HG02571 (cell line): ENCODE measurements at regions not wholly inside any gene's neighbourhood (a gene's known extent, or its start where the extent isn't known, plus 50 kb on each side); places are given as distances from the start of the nearest gene placed in this dataset.
A peak's percentile ranks its signal among the peaks of the same experiment; 100 is the strongest.

Experiments used
- ATAC-seq: cut with Tn5 transposase; IDR thresholded peaks from one replicate; pipeline ENCODE4 v1.9.1; 2021; ENCODE audit warnings: mild to moderate bottlenecking, moderate library complexity; ENCODE audit not compliant: unreplicated experiment

DNA sequence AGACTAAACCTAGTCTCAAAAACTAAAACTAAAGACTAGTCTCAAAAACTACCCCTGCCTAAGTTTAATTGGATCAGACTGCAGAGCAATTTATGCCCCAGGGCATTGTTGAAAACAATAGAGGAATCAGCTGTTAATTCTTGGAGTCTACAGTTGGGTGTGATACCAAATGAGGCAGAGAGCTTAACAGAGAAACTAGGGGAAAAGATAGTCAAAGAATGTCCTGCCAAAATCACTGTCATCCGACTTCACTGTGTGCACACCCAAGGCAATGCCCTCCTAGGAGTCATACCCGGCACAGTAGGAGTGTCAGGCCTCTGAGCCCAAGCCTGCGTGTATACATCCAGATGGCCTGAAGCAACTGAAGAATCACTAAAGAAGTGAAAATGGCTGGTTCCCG lies 90.5 kb upstream of the TOMM7 start:
- ATAC-seq = no peak

- no peak for ATAC-seq
Observed at GRCh38 chr7:22911889-22912288, 89.2 kb upstream of the TOMM7 start.

DNA sequence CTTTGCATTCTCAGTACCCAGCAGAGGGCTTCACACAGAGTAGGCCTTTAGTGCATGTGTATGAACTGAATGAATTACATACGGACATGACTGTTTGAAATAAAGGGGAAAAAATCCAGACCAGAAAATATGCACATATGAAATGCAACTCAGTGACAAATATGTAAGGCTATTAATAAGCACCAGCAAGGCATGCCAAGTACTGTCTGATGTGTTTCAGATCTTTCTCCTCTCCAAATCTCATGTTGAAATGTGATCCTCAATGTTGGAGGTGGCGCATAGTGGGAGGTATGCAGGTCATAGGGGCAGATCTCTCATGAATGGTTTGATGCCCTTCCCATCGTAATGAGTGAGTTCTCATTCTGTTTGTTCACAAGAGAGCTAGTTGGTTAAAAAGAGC lies 87.3 kb upstream of the TOMM7 start:
- ATAC-seq = no peak

DNA sequence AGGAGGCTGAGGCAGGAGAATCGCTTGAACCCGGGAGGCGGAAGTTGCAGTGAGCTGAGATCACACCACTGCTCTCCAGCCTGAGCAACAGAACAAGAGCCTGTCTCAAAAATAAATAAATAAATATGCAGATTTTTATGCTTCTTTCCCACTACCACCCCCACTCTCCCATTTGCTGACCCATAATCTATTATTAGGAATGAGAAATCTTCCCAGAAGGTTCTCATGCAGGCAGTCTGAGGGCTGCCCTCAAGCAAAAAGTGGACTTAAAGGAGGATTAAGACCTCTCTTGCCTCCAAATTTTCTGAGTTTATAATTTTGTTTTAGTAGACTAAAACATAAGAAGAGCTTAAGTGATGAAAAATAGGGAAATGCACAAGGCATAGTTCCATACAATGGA lies 85.2 kb upstream of the TOMM7 start:
- ATAC-seq = no peak

DNA sequence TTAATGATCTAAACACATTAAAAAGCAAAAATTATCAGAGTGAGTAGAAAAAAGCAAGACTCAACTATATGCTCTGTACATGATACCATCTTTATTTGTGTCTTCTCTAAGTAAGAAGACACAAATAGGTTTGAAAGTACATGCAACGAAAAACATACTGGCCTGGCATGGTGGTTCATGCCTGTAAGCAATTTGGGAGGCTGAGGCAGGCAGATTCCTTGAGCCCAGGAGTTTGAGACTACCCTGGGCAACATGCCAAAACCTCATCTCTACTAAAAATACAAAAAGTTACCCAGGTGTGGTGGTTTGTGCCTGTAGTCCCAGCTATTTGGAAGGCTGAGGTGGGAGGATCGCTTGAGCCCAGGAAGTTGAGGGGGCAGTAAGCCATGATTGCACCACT lies 78.1 kb upstream of the TOMM7 start:
- no peak for ATAC-seq

GRCh38 chr7:22900101-22900500 lies 77.5 kb upstream of the TOMM7 start:
- no peak for ATAC-seq

GRCh38 chr7:22896917-22897316 lies 74.3 kb upstream of the TOMM7 start:
- ATAC-seq = no peak

DNA sequence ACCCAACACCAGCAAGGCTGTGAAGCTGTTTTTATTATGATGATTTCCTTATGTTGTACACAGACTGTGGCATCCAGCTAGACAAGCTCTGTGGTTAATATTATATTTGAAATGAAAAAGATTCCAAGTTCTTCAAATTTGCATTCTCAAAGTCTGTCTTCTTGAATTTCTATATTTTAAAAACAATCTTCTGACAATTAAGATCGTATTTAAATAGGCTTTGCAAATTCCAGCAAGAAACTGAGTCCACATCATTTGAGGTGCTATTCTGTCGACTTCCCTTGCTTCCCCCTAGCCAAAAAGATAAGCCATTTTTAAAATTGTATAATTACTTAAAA lies 73.1 kb upstream of the TOMM7 start:
- no peak for ATAC-seq

GRCh38 chr7:22895140-22895827 lies 72.6 kb upstream of the TOMM7 start:
- no peak for ATAC-seq

DNA sequence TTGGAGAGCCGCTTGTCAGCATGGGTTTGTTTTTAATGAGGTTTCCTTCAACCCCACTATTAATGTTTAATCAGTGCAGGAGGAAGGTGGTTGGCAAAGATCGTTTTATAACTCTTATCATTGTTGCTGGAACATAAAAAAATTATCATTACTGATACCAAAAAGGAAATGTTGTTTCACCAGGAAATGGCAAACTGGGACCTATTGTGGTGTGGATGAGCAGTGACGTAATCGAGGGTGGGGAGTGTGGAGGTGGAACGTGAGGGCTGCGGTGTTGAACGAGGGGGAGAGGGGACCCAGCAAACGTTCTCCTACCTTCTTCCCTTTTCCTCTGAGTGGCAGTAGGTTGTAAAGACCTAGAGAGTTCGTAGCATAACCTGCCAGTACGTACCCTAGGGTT lies 71.9 kb upstream of the TOMM7 start:
- ATAC-seq = no peak

DNA sequence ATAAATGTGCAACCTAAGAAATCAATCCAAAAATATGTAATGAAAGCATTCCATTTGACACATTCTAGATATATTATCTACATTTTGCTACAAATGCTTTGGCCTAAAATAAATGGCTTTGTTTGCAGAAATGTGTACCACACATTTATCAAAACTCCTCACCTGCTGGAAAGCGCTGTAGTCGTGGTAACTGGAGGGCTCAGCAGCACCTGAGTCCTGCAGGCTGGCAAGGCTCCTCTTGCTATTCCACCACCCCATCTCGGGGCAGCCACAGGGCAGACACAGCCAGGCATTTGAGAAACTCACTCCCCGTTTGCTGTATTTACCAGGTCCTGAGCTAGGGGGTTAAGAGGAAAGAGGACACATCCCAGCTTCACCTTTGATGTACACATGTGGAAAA lies 68.1 kb upstream of the TOMM7 start:
- no peak for ATAC-seq

- peak; percentile 86 for ATAC-seq
Observed at GRCh38 chr7:22885797-22886261, 63.2 kb upstream of the TOMM7 start.

- ATAC-seq = peak; percentile 41
Observed at GRCh38 chr7:22884911-22885788, 62.5 kb upstream of the TOMM7 start.

GRCh38 chr7:22882106-22882505 lies 59.5 kb upstream of the TOMM7 start:
- ATAC-seq = no peak

DNA sequence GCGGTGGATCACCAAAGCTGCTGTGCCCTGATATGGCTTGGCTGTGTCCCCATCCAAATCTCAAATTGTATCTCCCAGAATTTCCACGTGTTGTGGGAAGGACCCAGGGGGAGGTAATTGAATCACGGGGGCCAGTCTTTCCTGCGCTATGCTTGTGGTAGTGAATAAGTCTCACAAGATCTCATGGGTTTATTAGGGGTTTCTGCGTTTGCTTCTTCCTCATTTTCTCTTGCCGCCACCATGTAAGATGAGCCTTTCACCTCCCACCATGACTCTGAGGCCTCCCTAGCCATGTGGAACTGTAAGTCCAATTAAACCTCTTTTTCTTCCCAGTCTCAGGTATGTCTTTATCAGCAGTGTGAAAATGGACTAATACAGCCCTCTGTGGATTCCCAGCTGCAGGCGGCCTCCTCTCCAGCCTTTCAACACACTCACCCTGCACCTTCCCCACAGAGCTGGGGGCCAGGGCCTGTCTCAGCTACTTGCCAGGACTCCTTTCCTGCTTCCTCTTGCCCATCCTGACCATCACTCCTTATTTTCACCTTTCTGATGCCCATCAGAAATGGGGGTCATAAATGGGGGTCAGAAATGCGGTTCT lies 57.2 kb upstream of the TOMM7 start:
- ATAC-seq = no peak

GRCh38 chr7:22879280-22879679 lies 56.6 kb upstream of the TOMM7 start:
- ATAC-seq = no peak

DNA sequence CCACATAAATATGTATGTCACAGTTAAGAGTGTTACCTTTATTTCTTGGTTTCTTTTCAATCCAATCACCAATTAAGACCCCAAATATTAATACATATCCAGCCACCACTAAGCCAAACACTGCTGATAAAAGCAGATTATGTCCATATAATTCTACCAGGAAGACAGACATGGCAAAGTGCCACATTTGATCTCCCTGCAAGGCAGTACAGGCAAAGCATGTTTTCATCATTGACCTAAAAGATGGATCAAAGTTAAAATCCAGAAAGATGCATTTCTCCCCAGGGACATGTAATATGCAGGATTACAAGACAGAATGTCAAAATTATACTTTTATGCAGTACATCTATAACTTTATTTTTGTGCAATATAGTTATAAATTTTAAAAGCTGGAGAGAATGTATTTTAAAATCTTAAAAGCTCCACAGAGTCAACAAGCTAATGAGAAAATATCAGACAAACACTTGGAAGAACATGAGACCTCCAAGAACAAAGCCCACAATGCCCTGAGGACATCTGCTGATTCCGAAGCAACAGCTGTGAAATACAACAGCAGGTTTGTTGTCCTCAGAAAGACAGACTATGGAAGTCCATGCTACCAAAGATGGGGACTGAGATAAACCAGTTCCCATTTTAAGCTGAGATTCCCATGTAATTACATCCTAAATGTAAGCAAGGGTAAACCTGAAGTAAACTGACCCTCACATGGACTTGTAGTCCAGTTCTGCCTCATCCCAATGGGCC lies 54.5 kb upstream of the TOMM7 start:
- ATAC-seq = no peak

- no peak for ATAC-seq
Observed at GRCh38 chr7:22875470-22875869, 52.8 kb upstream of the TOMM7 start.

DNA sequence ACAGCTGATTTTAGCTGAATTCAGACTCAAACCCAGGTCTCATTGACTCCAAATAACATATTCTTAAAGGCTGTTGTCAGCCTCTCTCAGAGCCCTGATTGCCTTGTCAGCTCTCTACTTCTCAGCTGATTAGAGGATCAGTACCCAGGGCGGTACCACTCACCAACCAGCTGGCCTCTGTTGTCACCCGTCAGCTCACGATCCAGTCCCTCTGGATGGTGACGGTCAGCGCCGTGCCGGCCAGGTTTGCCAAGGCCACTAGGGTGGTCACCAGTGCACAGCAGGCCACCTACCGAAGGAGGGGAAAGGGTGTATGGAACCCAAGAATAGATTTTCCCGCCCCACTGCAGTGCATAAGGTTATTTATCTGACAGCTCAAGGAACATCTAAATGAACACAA lies 52.3 kb upstream of the TOMM7 start:
- no peak for ATAC-seq
